GM18868 (cell line): ENCODE measurements at regions not wholly inside any gene's neighbourhood (a gene's known extent, or its start where the extent isn't known, plus 50 kb on each side); places are given as distances from the start of the nearest gene placed in this dataset.
A peak's percentile ranks its signal among the peaks of the same experiment; 100 is the strongest.

ENCODE experiments used
- ATAC-seq: cut with Tn5 transposase; IDR thresholded peaks from one replicate; pipeline ENCODE4 v1.9.1; 2021; ENCODE audit warnings: mild to moderate bottlenecking, moderate library complexity; ENCODE audit not compliant: unreplicated experiment

GRCh38 chr6:44701637-44702101 lies 314.2 kb downstream of the CDC5L start:
- ATAC-seq = no peak

DNA sequence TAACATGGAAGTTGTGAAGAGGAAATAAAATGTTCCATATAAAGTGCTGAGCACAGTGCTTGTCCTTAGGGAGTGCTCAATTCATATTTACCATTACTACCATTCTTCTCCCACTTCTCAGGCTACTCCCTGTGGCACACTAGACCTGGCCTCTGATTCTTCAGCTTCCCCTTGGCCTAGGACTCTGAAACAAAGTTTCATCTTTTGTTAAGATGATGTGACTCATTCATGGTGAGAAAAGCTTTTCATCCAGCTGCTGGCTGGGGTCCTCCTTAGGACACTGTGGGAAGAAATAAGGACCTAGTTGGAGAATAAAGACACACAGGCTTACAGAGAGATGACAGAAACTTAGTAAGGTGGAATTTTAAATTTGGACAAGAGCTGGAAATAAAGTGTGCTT lies 314.8 kb downstream of the CDC5L start:
- no peak for ATAC-seq

DNA sequence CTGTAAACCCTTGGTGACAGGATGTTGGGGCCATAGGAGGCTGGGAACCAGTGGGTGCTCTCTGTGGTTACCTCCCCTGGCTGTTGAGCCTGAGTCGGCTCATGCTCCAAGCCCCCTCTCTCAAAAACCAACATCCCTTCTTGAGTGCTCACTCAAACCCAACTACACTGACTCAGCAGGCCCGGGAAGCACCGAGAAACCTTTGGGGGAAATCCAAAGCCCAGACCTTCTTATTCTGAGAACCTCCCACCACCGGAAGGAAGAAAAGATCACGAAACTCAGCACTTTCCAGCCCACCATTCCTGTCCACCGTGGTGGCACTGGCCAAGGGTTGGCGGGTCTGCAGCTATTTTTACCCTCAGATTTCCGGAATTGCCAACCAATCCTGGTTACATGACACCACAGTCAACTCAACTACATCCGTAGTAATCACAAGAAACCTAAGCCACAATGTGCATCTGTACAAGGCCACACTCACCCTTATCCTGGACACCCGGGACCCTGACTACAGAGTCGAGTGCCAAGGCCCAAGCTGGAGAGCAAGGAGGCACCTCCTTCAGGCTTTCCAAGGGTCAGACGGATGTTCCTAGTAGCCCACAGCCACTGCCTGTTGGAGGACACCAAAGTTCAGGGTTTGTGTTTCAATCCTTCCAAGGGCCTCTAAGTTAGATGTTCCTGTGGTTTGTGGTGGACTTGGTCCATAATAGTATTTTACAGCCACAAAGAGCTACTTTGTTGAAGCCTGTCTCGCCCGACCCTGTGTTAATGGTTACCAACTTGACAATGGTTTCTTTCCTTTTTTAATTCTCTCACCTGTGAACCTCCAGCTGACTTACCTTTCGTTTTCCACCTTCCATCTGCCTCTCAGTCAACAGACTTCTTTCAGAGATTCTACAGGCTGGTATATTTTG lies 317.0 kb downstream of the CDC5L start:
- peak; percentile 68 for ATAC-seq

DNA sequence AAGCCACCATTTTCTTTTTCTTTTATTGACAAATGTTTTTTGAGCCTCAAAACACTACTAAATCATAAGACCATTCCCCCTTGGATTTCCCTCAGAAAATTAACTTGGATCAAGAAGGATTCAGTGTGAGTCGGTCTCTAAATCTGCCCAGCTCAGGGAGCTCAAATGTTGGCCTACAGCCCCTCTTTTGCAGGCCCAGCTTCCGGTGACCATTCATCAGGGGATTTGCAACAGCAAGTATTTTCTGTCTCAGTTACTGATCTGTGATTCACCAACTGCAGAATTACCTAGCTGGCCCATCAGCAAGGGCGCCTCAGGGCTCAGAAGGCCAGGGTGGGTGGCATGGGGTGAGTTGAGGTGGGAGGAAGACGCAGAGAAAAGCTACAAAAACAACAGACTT lies 318.1 kb downstream of the CDC5L start:
- ATAC-seq = no peak

GRCh38 chr6:44706011-44706410 lies 318.5 kb downstream of the CDC5L start:
- no peak for ATAC-seq

DNA sequence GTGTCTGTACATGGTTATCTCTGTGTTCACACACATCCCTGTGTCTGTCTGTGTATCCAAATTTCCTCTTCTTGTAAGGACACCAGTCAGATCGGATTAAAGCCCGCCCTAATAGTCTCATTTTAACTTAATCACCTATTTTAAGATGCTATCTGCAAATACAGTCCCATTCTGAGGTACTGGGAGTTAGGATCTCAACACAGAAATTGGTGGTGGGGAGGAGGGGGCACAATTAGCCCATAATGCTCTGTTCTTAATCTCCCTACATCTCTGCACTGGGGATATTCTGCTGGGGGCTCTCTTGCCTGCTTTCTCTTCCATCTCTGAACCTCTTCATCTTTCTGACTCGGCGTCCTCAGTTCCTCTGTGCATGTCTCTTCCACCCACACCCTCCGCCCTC lies 320.7 kb downstream of the CDC5L start:
- ATAC-seq = no peak

- ATAC-seq = no peak
Measured at GRCh38 chr6:44712353-44713111, 325.0 kb downstream of the CDC5L start.

DNA sequence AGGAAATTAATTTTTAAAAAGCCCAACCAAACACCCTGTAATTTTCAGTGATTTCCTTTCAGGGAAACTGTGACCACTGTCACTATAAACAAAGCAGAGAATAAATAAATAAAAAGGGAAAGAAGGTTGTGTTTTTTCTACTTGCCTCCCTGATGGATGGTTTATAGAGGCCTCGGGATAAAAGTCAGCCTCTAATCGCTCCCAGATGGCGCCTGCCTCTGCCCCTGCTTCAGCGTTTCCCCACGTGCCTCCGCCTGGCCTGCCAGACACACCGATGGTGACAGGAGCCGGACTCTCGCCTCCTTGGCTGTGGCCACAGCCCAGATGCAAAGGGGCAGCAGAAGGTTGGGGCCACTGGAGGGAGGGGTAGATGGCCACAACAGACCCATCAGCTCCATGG lies 327.7 kb downstream of the CDC5L start:
- ATAC-seq = no peak

- ATAC-seq = no peak
Measured at GRCh38 chr6:44715925-44716324, 328.4 kb downstream of the CDC5L start.

DNA sequence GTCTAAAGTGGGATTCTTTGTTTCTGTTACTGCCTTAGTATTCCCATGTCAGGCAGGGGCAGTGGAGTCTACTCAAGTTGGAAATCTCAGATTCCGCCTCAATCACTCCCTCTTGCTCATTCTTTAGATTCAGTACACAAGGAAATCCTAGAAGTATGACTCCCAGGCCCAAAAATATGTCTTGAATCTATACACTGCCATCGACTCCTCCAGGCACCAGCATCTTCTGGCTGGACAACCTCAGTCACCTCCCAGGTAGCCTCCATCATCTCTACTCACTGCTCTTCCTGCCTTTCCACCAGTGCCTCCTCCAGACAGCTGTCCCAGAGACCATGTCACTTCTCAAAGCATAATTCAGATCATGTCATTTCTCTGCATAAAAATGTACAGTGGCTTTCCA lies 329.9 kb downstream of the CDC5L start:
- ATAC-seq = no peak

DNA sequence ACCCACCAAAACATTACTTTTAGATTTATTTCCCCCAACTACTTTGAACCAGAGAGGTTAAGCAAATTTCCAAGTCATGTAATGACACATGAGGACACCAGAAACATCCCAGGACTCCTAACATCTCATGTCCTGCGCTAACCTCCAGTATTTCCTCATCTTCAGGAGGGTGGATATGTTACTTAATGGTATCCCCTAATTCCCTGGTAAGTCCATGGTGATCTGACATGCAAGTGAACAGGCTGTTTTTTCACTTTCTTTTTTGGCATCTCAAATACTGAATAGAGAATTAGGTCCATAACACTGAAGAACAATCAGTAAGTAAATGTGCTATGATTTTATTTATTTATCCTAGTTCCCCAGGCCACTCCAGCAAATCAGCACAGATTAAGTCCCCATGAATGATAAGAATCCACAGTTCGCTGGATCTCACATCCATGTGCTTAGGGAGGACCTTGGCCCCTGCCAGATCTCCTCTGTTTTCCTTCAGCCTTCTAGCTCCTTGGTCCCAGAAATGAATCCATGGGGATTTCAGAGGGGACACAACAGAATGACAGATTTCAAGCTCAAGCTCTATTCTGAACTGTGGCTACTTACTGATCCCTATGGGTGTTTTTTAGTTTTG lies 334.6 kb downstream of the CDC5L start:
- no peak for ATAC-seq

DNA sequence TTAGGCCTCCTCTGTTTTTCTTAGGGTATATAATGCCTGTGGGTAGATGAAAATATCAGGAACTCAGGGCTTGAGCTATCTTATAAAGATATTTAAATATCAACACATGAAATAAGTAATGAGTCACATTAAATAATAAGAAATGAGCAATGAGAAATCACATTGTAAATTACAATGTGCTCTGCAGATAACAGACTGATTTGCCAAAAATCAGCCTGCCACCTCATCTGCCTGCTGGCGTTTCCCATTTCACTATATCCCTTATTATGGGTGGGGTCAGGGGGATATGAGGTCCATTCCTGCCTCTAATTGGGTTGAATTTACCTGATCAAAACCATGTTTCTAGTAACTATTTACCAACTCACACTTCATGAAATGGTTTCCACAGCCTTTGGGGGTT lies 335.2 kb downstream of the CDC5L start:
- no peak for ATAC-seq

GRCh38 chr6:44723439-44724197 lies 336.1 kb downstream of the CDC5L start:
- no peak for ATAC-seq

- no peak for ATAC-seq
Measured at GRCh38 chr6:44725070-44725469, 337.6 kb downstream of the CDC5L start.

- no peak for ATAC-seq
Measured at GRCh38 chr6:44727651-44728630, 340.4 kb downstream of the CDC5L start.

GRCh38 chr6:44730771-44731391 lies 343.4 kb downstream of the CDC5L start:
- no peak for ATAC-seq

DNA sequence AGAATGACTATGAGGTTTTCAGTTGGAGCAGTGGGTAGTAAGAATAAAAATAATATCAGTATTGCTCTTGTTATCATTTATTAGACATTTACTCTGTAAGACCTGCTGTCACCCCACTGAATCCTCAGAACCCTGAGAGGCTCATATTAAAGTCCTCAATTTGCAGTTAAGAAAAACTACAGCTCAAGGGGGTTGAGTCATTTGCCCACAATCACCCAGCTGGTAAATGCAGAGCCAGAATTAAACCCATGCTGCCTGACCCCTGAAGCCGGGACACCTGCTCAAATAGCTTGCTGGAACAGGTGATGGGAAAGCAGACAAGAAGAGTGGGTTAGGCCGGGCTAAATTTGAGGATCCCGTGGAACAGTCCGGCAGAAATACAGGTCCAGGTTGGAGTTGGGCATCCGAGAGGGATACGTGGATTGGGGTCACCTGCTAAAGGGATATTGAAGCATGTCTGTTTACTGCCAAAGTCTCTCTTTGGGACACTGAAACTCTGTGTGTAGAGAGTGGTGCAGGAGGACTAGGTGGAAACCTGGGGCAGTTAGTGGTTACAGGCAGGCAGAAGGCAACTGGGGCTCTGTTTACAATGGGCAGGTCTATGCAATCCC lies 344.1 kb downstream of the CDC5L start:
- ATAC-seq = no peak

DNA sequence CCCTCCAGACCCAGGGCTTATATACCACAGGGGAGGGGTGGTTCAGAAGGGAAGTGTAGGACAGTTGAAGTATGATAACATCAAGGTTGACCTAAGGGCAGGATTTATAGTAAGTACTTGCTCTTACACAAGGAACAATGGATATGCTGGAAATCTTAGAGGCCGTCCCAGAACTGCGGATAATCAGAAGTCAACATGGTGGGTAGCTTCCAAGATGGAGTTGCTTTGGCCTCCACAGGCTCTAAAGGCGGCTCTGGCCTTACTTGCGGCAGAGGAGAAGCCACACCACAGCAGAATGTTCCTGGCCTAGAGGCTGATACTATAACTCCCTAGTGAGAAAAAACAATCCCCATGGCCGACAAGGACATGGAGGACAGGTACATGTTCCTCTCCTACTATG lies 344.7 kb downstream of the CDC5L start:
- no peak for ATAC-seq

DNA sequence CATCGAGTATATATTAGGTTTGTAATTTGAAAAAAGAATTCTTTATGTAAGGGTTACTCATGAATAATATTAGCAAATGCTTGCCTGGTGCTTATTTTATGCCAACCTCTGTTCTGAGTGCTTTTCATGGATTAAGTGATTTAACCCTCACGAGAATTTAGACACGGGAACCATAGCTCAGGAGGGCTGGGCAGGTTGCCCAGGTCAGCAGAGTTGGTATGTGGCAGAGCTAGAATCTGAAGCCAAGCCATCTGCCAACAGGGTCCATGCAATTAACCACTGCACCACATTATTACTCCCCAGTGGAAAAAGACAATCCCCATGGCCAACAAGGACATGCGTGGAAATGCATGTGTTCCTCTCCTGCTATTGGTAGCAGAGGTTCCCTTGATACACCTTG lies 345.6 kb downstream of the CDC5L start:
- ATAC-seq = no peak
